HG03139 (cell line): ENCODE measurements at regions not wholly inside any gene's neighbourhood (a gene's known extent, or its start where the extent isn't known, plus 50 kb on each side); places are given as distances from the start of the nearest gene placed in this dataset.

ENCODE experiments used
- ATAC-seq: cut with Tn5 transposase; IDR thresholded peaks from one replicate; pipeline ENCODE4 v1.9.1; 2021; ENCODE audit not compliant: unreplicated experiment

GRCh38 chr16:56140645-56141044 is 50.6 kb upstream of the GNAO1 start:
- no peak for ATAC-seq

- ATAC-seq, result no peak
Measured at GRCh38 chr16:56137269-56137668, 54.0 kb upstream of the GNAO1 start.

GRCh38 chr16:56136256-56136655 is 55.0 kb upstream of the GNAO1 start:
- no peak for ATAC-seq

- no peak for ATAC-seq
Measured at GRCh38 chr16:56134790-56135189, 56.5 kb upstream of the GNAO1 start.

- ATAC-seq, result no peak
Measured at GRCh38 chr16:56125922-56126321, 65.4 kb upstream of the GNAO1 start.

GRCh38 chr16:56122251-56122650 is 69.0 kb upstream of the GNAO1 start:
- no peak for ATAC-seq

- ATAC-seq, result no peak
Measured at GRCh38 chr16:56121156-56121500, 70.2 kb upstream of the GNAO1 start.

GRCh38 chr16:56120447-56121155 is 70.7 kb upstream of the GNAO1 start:
- no peak for ATAC-seq

GRCh38 chr16:56119133-56119532 is 72.2 kb upstream of the GNAO1 start:
- no peak for ATAC-seq

GRCh38 chr16:56116577-56116964 is 74.7 kb upstream of the GNAO1 start:
- no peak for ATAC-seq

- no peak for ATAC-seq
Measured at GRCh38 chr16:56115817-56116576, 75.3 kb upstream of the GNAO1 start.

GRCh38 chr16:56113223-56113622 is 78.1 kb upstream of the GNAO1 start:
- ATAC-seq, result no peak

- no peak for ATAC-seq
Measured at GRCh38 chr16:56111100-56111499, 80.2 kb upstream of the GNAO1 start.

GRCh38 chr16:56109994-56110393 is 81.3 kb upstream of the GNAO1 start:
- no peak for ATAC-seq

GRCh38 chr16:56109205-56109604 is 82.1 kb upstream of the GNAO1 start:
- no peak for ATAC-seq

- no peak for ATAC-seq
Measured at GRCh38 chr16:56108724-56109123, 82.6 kb upstream of the GNAO1 start.

GRCh38 chr16:56108056-56108471 is 83.2 kb upstream of the GNAO1 start:
- no peak for ATAC-seq

- no peak for ATAC-seq
Measured at GRCh38 chr16:56106527-56106926, 84.8 kb upstream of the GNAO1 start.

- ATAC-seq, result no peak
Measured at GRCh38 chr16:56102906-56103305, 88.4 kb upstream of the GNAO1 start.

GRCh38 chr16:56102183-56102686 is 89.1 kb upstream of the GNAO1 start:
- no peak for ATAC-seq

GRCh38 chr16:56101480-56101879 is 89.8 kb upstream of the GNAO1 start:
- ATAC-seq, result no peak

GRCh38 chr16:56097306-56097705 is 94.0 kb upstream of the GNAO1 start:
- no peak for ATAC-seq
